ENCODE measurements at regions not wholly inside any gene's neighbourhood (a gene's known extent, or its start where the extent isn't known, plus 50 kb on each side); places are given as distances from the start of the nearest gene placed in this dataset.

DNA sequence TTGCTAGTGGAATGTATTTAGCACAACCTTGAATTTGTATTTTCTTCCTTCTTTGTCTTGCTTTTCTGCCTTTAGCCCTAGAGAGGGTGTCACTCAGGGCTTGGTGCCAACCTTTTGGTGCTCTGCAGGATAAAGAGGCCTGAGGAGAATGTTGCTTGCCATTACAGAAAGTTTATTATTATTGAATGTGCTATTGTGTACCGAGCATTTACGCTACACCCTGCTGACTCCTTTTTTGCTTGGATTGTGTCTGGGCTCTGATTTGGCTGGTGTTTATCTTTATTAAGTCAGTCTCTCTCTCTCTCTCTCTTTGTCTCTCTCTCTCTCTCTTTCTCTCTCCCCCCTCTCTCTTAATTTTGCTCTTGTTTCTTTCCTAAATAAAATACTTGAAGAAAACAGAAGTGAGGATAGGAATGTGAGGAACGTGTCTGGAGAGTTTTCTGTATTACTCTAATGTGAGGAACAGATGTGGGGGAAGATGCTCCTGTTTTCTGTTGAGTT is 284.4 kb upstream of the PHYHIPL start:
- H3K27me3 ChIP-seq: no peaks in the 10 kb centered on the region
- DNase-seq (peak in 2 of 4 donors; percentile 4 to 21), ATAC-seq (peak; percentile 41)
- H3K27ac ChIP-seq: no peak overlapping the region
- H3K9me3 ChIP-seq: no peaks in the 10 kb centered on the region
- intact Hi-C loops (cut with DNase I): no loop called here
- H3K4me3 ChIP-seq: no peak overlapping the region
- TF ChIP-seq, protein P1, sequence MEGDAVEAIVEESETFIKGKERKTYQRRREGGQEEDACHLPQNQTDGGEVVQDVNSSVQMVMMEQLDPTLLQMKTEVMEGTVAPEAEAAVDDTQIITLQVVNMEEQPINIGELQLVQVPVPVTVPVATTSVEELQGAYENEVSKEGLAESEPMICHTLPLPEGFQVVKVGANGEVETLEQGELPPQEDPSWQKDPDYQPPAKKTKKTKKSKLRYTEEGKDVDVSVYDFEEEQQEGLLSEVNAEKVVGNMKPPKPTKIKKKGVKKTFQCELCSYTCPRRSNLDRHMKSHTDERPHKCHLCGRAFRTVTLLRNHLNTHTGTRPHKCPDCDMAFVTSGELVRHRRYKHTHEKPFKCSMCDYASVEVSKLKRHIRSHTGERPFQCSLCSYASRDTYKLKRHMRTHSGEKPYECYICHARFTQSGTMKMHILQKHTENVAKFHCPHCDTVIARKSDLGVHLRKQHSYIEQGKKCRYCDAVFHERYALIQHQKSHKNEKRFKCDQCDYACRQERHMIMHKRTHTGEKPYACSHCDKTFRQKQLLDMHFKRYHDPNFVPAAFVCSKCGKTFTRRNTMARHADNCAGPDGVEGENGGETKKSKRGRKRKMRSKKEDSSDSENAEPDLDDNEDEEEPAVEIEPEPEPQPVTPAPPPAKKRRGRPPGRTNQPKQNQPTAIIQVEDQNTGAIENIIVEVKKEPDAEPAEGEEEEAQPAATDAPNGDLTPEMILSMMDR (IDR thresholded peaks at IDR 0.05): no peak
- no peaks in the 10 kb centered on the region for H3K4me1 ChIP-seq
- H3K36me3 ChIP-seq: no peaks in the 10 kb centered on the region

DNA sequence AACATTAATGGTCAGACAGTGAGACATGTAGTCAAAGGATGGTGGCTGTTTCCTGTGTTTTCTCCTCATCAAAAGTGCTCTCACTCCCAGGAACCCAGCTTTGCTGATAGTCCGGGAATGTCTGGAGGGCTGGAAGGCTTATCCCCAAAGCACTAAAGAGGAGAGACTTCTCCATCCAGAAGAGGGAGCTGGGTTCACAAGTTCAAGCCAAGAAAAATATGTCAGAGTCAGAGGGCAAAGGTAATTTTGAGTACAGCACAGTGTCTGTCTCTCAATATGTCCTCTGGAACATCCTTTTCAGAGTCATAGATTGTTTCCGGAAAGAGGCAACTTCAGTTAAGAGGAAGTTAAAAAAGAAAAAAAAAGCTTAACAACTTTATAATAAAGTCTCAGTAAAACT is 281.5 kb upstream of the PHYHIPL start:
- no peaks in the 10 kb centered on the region for H3K4me1 ChIP-seq
- intact Hi-C loops (cut with DNase I): no loop called here
- no peak overlapping the region for H3K27ac ChIP-seq
- H3K36me3 ChIP-seq: no peaks in the 10 kb centered on the region
- TF ChIP-seq, protein P1 (IDR thresholded peaks at IDR 0.05): no peak
- no peak overlapping the region for H3K4me3 ChIP-seq
- H3K9me3 ChIP-seq: no peaks in the 10 kb centered on the region
- DNase-seq: no peak
- ATAC-seq: no peak
- H3K27me3 ChIP-seq: no peaks in the 10 kb centered on the region

DNA sequence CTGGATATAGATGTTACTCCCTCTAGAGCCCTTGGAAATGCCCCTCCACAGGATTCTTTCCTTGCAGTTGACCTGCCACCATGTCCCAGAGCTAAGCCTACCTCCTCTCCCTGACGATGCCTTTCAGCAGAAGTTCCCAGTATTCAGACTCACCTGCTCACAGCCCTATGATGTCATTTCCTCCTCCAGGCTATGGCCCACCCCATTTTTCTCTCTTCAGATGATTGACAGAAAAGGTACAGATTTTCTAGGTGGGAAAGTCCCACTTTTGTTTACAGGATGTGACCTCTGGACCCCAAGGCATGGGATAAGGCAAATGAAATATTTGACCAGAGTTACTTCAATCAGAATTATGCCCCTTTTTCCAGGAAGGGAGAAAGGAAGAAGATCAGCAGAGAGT is 280.2 kb upstream of the PHYHIPL start:
- no peaks in the 10 kb centered on the region for H3K4me1 ChIP-seq
- H3K4me3 ChIP-seq: no peak overlapping the region
- TF ChIP-seq, protein P1 (IDR thresholded peaks at IDR 0.05): no peak
- no peaks in the 10 kb centered on the region for H3K27me3 ChIP-seq
- no peak for DNase-seq
- no peaks in the 10 kb centered on the region for H3K9me3 ChIP-seq
- no peak overlapping the region for H3K27ac ChIP-seq
- intact Hi-C loops (cut with DNase I): no loop called here
- no peaks in the 10 kb centered on the region for H3K36me3 ChIP-seq
- no peak for ATAC-seq

DNA sequence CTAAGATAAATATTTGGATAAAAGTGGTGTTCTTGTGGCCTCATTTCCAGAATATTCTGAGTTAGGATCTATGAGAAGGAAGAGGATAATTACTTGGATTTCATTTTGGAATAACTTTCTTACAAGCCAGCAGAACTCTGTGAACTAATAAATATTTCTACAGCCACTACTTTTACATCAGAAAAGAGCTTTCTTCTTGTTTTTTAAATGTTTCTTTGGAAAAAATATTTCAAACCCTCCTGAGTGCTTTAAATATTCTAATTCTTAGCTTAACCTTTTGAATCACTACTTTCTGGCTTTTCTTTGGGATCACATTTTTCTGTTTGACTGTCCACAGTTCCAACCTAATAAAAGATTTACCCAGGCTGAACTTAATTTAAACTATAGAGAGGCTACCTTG is 279.2 kb upstream of the PHYHIPL start:
- DNase-seq (no peak), ATAC-seq (no peak)
- TF ChIP-seq, protein P1 (IDR thresholded peaks at IDR 0.05): no peak
- intact Hi-C loops (cut with DNase I): no loop called here
- no peak overlapping the region for H3K27ac ChIP-seq
- H3K4me1 ChIP-seq: no peaks in the 10 kb centered on the region
- no peak overlapping the region for H3K4me3 ChIP-seq
- H3K27me3 ChIP-seq: no peaks in the 10 kb centered on the region
- H3K36me3 ChIP-seq: no peaks in the 10 kb centered on the region
- H3K9me3 ChIP-seq: no peaks in the 10 kb centered on the region

DNA sequence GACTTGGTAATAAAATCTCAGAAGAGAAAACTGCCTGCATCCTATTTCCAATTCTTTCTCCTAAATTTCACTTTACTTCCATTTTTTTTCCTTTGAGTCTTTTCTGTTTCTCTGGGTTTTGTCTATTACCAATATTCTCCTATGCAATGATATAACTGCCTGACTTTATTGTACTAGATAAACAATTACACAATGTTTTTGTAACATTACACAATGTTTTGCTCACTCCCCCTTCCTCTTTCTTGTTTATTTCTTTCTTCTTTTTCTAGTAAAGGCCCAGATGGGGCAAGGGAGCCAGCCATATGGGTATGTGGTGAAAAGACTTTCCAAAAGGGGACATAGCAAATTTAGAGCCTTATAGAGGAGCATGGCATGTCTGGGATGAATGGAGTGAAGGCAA is 278.7 kb upstream of the PHYHIPL start:
- intact Hi-C loops (cut with DNase I): no loop called here
- Histone ChIP-seq H3K27ac (no peak overlapping the region), H3K4me3 (no peak overlapping the region), H3K36me3 (no peaks in the 10 kb centered on the region), H3K9me3 (no peaks in the 10 kb centered on the region), H3K27me3 (no peaks in the 10 kb centered on the region), H3K4me1 (no peaks in the 10 kb centered on the region)
- no peak for ATAC-seq
- TF ChIP-seq, protein P1 (IDR thresholded peaks at IDR 0.05): no peak
- no peak for DNase-seq

Data from left lung (tissue), 4 donors.